HG02938 (cell line): ENCODE measurements at regions not wholly inside any gene's neighbourhood (a gene's known extent, or its start where the extent isn't known, plus 50 kb on each side); places are given as distances from the start of the nearest gene placed in this dataset.
"Not testable (repeated sequence)": the region's sequence is repeated elsewhere in the genome, so short reads cannot be mapped to it uniquely, and the experiment has no call there.

ENCODE experiments used
- ATAC-seq: cut with Tn5 transposase; IDR thresholded peaks from one replicate; pipeline ENCODE4 v1.9.1; 2021; ENCODE audit warnings: mild to moderate bottlenecking, moderate library complexity; ENCODE audit not compliant: unreplicated experiment

- no peak for ATAC-seq
Measured at GRCh38 chr1:113293256-113293626, 97.1 kb upstream of the MAGI3 start.

DNA sequence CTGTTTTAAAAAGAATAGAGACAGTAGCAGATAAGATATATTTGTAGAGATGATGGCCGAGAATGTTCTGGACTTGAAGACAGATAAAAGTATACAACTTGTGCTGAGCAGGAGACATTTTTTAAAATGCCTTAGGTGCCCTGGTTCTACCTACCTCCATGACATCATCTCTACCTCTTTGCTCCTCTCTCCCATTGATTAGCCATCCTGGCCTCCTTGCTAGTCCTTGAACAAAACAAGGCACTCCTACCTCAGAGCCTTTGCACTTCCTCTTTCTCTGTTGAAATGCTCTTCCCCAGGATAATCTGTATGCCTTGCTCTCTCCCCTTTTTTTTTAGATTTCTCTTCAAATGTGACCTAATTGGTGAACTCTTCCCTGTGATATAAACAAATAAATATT lies 92.6 kb upstream of the MAGI3 start:
- no peak for ATAC-seq

GRCh38 chr1:113298941-113299340 lies 91.4 kb upstream of the MAGI3 start:
- no peak for ATAC-seq

- no peak for ATAC-seq
Measured at GRCh38 chr1:113302636-113303035, 87.7 kb upstream of the MAGI3 start.

DNA sequence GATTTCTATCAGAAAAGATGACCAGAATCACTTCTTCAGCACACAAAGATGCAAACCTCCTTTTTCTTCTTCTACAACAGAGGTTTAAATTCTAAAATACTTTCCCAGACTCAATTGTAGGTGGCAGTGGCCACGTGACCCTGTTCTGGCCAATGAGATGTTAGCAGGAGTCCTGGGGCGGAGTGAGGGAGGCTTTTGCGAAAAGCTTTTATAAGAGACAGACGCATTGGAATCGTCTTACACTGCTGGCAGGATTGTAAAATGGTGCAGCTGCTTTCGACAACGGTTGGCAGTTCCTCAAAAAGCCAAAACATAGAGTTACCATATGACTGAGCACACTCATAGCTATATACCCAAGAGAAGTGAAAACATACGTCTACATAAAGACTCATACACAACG lies 87.0 kb upstream of the MAGI3 start:
- no peak for ATAC-seq

GRCh38 chr1:113305029-113305428 lies 85.3 kb upstream of the MAGI3 start:
- ATAC-seq, result not testable (repeated sequence)

DNA sequence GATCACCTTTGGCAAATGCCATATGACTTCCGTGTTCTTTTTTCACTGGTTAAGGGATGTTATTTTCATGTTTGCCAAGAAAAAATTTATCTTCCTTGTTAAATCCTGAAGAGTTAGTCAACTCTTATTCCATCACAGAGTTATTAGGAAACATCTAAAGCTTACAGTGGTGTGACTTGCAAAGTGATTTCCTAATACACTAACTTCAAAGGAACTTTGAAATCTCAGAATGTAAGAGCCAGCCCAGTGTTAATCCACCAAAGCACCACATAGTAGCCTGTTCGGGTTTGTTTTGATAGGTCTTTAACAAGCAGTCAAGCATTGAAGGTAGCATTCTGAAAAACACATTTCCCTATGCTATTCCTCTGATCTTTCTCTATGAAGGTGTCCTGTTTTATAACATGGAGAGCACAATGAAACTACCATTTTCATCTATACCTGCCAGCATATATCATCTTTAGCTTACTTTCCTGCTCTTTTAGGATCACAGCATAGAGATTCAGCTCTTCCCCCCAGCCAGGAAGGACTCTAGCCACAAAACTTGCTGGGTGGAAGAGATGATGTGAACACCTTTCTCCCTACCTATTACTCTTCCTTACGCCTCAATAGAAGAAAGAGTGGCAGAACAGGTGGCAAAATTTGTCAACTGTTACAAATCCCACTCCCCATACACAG lies 82.4 kb upstream of the MAGI3 start:
- no peak for ATAC-seq

GRCh38 chr1:113312651-113313050 lies 77.7 kb upstream of the MAGI3 start:
- ATAC-seq, result not testable (repeated sequence)

DNA sequence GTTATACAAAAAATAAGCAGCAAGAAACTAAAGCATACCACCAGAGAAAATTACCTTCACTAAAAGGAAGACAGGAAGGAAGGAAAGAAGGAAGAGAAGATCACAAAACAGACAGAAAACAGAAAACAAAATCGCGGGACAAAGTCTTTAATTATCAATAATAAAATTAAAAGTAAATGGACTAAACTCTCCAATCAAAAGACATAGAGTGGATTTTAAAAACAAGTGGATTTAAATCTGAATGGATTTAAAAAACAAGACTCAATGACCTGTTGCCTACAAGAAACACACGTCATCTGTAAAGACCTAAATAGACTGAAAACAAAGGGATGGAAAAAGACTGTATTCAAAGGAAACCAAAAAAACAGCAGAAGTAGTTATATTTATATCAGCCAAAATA lies 75.7 kb upstream of the MAGI3 start:
- ATAC-seq, result no peak

GRCh38 chr1:113320272-113320671 lies 70.0 kb upstream of the MAGI3 start:
- ATAC-seq, result no peak

- no peak for ATAC-seq
Measured at GRCh38 chr1:113320972-113321680, 69.2 kb upstream of the MAGI3 start.

DNA sequence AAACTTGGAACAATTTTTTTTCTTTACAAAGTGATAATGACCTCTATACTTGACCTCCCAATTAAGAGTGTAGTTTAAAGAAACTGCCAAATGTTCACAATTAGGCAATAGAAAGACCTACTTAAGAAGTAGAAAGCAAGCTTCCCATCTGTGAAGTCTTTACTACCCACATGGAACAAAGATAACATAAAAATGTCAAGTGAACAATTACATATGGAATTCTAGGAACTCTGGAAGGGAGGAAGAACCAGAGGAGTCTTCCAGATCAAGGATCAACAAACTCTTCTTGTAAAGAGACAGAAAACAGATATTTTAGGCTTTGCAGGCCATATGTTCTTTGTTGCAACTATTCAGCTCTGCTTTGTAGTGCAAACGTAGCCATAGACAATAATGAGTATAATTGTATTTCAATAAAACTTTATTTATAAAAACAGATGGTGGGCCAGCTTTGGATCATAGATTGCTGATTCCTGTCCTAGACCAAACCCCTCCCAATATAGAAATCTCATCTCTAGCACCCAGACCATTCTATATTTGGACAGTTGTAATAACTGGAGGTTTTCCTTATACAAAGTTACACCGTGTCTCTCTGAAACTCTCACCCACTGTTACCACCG lies 68.4 kb upstream of the MAGI3 start:
- ATAC-seq, result no peak

- ATAC-seq, result no peak
Measured at GRCh38 chr1:113322439-113322838, 67.9 kb upstream of the MAGI3 start.

GRCh38 chr1:113325022-113325421 lies 65.3 kb upstream of the MAGI3 start:
- ATAC-seq, result no peak

- no peak for ATAC-seq
Measured at GRCh38 chr1:113326976-113327375, 63.3 kb upstream of the MAGI3 start.

DNA sequence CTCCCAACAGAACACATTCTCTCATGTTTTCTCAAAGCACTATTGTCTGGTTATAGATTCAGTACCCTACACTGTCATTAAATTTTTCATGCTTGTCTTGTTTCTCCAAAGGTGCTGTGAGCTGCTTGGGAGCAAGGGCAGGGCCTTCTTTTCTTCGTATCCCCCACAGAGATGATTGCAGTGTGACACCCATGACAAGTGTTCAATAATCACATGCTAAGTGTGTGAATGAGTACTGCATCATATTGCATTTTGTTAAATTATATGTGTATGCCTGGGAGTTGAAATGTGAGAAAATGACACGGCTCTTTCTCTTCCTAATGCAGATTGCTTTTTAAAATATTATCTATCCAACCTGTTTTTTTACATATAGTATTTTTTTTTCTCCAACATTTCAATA lies 57.3 kb upstream of the MAGI3 start:
- ATAC-seq, result no peak

GRCh38 chr1:113340038-113340437 lies 50.3 kb upstream of the MAGI3 start:
- no peak for ATAC-seq
